Chondrocyte (in vitro differentiated cells): ENCODE measurements at regions not wholly inside any gene's neighbourhood (a gene's known extent, or its start where the extent isn't known, plus 50 kb on each side); places are given as distances from the start of the nearest gene placed in this dataset.

Experiments
- DNase-seq: peaks from one replicate; pipeline ENCODE4 v3.0.0; 2021; ENCODE audit warnings: mixed read lengths, low spot score
- H3K27ac Mint-ChIP-seq: one replicate; pipeline ENCODE4 v1.8.0; 2021; ENCODE audit warnings: mild to moderate bottlenecking, moderate library complexity, mixed read lengths; ENCODE audit not compliant: unreplicated experiment
- H3K27me3 Mint-ChIP-seq: 2 replicates; pipeline ENCODE4 v1.8.0; 2021; ENCODE audit warnings: low read depth, mixed read lengths
- H3K36me3 Mint-ChIP-seq: 2 replicates; pipeline ENCODE4 v1.8.0; 2021; ENCODE audit warnings: low read depth, mixed read lengths
- H3K4me1 Mint-ChIP-seq: 2 replicates; pipeline ENCODE4 v1.8.0; 2021; ENCODE audit warnings: low read depth, mild to moderate bottlenecking, mixed read lengths
- H3K4me3 Mint-ChIP-seq: one replicate; pipeline ENCODE4 v1.8.0; 2021; ENCODE audit warnings: mild to moderate bottlenecking, moderate library complexity, mixed read lengths; ENCODE audit not compliant: unreplicated experiment
- H3K9me3 Mint-ChIP-seq: 2 replicates; pipeline ENCODE4 v1.8.0; 2021; ENCODE audit warnings: low read depth, mixed read lengths
- TF ChIP-seq, protein P1 (sequence below): fragments of 200-600 bp; sonication (generic); IDR thresholded peaks from 2 replicates; pipeline ENCODE4 v1.5.0; 2021; ENCODE audit warnings: antibody characterized with exemption, mild to moderate bottlenecking, moderate library complexity

GRCh38 chr6:165890404-165890735 is 227.3 kb upstream of the PDE10A start:
- Mint-ChIP-seq H3K36me3 (peaks cover 4% of the 10 kb centered on the region), H3K9me3 (peaks cover 17% of the 10 kb centered on the region), H3K27me3 (peaks cover 2% of the 10 kb centered on the region), H3K4me1 (peaks cover 4% of the 10 kb centered on the region), H3K4me3 (no peak overlapping the region), H3K27ac (no peak overlapping the region)
- DNase-seq, result no peak
- TF ChIP-seq, protein P1, sequence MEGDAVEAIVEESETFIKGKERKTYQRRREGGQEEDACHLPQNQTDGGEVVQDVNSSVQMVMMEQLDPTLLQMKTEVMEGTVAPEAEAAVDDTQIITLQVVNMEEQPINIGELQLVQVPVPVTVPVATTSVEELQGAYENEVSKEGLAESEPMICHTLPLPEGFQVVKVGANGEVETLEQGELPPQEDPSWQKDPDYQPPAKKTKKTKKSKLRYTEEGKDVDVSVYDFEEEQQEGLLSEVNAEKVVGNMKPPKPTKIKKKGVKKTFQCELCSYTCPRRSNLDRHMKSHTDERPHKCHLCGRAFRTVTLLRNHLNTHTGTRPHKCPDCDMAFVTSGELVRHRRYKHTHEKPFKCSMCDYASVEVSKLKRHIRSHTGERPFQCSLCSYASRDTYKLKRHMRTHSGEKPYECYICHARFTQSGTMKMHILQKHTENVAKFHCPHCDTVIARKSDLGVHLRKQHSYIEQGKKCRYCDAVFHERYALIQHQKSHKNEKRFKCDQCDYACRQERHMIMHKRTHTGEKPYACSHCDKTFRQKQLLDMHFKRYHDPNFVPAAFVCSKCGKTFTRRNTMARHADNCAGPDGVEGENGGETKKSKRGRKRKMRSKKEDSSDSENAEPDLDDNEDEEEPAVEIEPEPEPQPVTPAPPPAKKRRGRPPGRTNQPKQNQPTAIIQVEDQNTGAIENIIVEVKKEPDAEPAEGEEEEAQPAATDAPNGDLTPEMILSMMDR, result no peak

GRCh38 chr6:165889636-165890403 is 226.8 kb upstream of the PDE10A start:
- TF ChIP-seq, protein P1, result peak; percentile 90
- Mint-ChIP-seq H3K27ac (no peak overlapping the region), H3K9me3 (peaks cover 17% of the 10 kb centered on the region), H3K27me3 (peaks cover 2% of the 10 kb centered on the region), H3K4me1 (peaks cover 7% of the 10 kb centered on the region), H3K4me3 (no peak overlapping the region), H3K36me3 (peaks cover 4% of the 10 kb centered on the region)
- no peak for DNase-seq

- Mint-ChIP-seq H3K36me3 (peaks cover 4% of the 10 kb centered on the region), H3K27me3 (peaks cover 2% of the 10 kb centered on the region), H3K4me3 (no peak overlapping the region), H3K27ac (no peak overlapping the region), H3K9me3 (peaks cover 17% of the 10 kb centered on the region), H3K4me1 (peaks cover 19% of the 10 kb centered on the region)
- DNase-seq, result no peak
- TF ChIP-seq, protein P1, result no peak
These were observed 223.1 kb upstream of the PDE10A start for GRCh38 chr6:165886169-165886568.

DNA sequence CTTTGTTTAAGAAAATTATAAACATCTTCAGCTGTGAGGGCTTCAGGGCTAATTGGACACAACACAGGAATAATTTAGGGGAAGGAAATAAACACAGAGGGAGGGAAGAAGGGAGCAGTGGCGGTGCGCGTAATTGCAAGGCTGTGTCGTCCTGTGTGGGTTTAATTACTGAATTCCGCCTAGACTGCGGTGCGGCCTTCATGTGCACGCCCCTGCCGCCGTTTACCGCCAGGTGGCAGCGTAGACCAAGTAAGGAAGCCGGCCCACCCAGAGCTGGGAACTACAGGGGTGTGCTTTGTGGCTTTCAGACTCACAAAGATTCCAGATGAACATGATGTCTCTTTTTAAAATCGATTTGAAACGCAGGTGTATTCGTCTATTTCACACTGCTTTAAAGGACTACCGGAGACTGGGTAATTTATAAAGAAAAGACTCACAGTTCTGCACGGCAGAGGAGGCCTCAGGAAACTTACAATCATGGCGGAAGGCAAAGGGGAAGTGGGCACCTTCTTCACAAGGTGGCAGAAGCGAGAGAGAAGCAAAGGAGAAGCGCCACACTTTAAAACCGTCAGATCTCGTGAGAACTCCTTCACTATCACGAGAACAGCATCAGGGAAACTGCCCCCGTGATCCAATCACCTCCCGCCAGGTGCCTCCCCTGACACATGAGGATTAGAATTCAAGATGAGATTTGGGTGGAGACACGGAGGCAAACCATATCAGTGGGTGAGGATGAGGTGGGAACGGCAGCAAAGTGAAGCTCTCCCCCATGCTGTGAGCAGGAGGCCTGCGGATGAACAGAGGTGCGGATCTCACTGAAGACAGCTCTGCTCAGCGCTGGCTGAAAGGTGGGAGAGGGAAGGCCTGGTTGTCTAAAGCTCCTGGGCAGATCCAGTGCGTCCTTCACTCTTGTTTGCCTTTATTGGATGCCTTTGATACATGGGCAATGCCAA is 222.0 kb upstream of the PDE10A start:
- DNase-seq, result no peak
- H3K36me3 Mint-ChIP-seq, result peaks cover 4% of the 10 kb centered on the region
- H3K27ac Mint-ChIP-seq, result peak overlapping the region; percentile 50

More for the DNA sequence above, 222.0 kb upstream of the PDE10A start:
- no peak overlapping the region for H3K4me3 Mint-ChIP-seq
- peaks cover 2% of the 10 kb centered on the region for H3K27me3 Mint-ChIP-seq
- peaks cover 17% of the 10 kb centered on the region for H3K9me3 Mint-ChIP-seq
- H3K4me1 Mint-ChIP-seq, result peaks cover 21% of the 10 kb centered on the region
- TF ChIP-seq, protein P1, result peak; percentile 98
